Keratinocyte (primary cell): ENCODE measurements at regions not wholly inside any gene's neighbourhood (a gene's known extent, or its start where the extent isn't known, plus 50 kb on each side); places are given as distances from the start of the nearest gene placed in this dataset.

Source experiments
- EZH2 ChIP-seq: IDR thresholded peaks from one replicate; pipeline ENCODE4 v1.6.1; 2012; ENCODE audit warnings: inconsistent platforms, mild to moderate bottlenecking, low read length, moderate library complexity
- TF ChIP-seq, protein P1 (sequence below), 3 experiments: IDR thresholded peaks in 1 of 3; conservative IDR thresholded peaks in 1 of 3; optimal IDR thresholded peaks in 1 of 3; 2 replicates in 2 of 3; 3 replicates in 1 of 3; pipeline versions ENCODE3 to v1.5.1; 2011; ENCODE audit warnings: low read length in 3 of 3, mild to moderate bottlenecking in 3 of 3, moderate library complexity in 2 of 3, control low read depth in 1 of 3, inconsistent platforms in 1 of 3; ENCODE audit not compliant: insufficient read depth in 2 of 3; ENCODE audit errors: extremely low read depth in 1 of 3

DNA sequence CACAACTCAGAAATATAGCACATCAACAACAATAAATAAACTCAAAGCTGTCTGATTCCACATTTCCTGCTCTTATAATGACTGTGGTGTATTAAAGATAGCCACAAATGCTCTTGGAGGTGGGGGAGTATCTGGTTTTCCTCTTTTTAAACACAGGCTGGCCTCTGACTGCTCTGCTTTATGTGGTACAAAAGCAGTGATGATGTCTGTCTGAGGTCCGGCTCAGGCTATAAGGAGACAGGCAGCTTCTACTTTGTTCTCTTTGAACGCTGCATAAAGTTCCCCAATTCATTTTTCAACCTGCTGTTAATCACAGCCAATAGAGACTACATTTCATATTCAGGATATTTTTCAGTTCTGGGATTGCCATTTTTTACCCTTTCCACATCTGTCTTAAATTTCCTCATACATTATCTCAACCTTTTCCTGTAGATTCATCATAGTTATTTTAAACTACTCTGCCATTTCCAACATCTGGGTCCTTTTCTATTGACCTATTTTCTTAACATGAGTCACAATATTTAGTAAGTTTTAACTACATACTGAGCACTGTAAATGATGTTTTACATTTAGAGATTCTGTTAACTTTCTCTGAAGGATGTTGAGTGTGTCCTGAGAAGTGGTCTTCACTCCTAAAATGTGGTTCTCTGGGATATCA, 64.9 kb downstream of the CRPPA start:
- TF ChIP-seq, protein P1, sequence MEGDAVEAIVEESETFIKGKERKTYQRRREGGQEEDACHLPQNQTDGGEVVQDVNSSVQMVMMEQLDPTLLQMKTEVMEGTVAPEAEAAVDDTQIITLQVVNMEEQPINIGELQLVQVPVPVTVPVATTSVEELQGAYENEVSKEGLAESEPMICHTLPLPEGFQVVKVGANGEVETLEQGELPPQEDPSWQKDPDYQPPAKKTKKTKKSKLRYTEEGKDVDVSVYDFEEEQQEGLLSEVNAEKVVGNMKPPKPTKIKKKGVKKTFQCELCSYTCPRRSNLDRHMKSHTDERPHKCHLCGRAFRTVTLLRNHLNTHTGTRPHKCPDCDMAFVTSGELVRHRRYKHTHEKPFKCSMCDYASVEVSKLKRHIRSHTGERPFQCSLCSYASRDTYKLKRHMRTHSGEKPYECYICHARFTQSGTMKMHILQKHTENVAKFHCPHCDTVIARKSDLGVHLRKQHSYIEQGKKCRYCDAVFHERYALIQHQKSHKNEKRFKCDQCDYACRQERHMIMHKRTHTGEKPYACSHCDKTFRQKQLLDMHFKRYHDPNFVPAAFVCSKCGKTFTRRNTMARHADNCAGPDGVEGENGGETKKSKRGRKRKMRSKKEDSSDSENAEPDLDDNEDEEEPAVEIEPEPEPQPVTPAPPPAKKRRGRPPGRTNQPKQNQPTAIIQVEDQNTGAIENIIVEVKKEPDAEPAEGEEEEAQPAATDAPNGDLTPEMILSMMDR (optimal IDR thresholded peaks at IDR 0.05 in 1 of 3, IDR thresholded peaks at IDR 0.05 in 1 of 3, conservative IDR thresholded peaks at IDR 0.05 in 1 of 3; ENCODE audit: extremely low read depth in 1 of 3, insufficient read depth in 2 of 3, low read length in 3 of 3), result no peak
- no peak for TF ChIP-seq EZH2
